ENCODE measurements at regions not wholly inside any gene's neighbourhood (a gene's known extent, or its start where the extent isn't known, plus 50 kb on each side); places are given as distances from the start of the nearest gene placed in this dataset.

DNA sequence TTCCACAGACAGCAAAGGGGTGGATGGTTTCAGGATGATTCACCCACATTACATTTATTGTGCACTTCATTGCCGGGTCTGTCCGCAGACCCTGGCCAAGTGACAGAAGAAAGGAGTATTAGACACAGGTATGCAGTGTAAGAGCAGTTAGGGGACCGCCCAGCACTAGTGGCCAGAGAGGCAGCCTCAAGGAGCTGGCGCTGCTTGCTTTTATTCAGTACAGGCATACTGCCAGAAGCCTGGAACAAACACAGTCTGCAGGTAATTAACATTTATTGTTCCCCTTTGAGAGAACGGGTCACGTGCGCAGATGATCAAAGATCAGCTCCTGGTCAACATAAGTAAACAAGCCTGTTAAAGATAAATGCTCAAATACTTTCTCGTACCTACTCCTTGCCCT, 1639.0 kb upstream of the IGFBP7 start:
- no peaks in the 10 kb centered on the region for H3K4me1 ChIP-seq
- H3K9me3 ChIP-seq = no peaks in the 10 kb centered on the region
- no peak overlapping the region for H3K27ac ChIP-seq
- intact Hi-C loops (cut with DNase I; ENCODE audit: low total_unique reads) = no loop called here
- no peak overlapping the region for H3K4me3 ChIP-seq
- no peaks in the 10 kb centered on the region for H3K27me3 ChIP-seq
- DNase-seq (ENCODE audit: low spot score in 2 of 2) = no peak
- no peak for TF ChIP-seq POLR2A (IDR thresholded peaks at IDR 0.05)
- TF ChIP-seq POLR2AphosphoS5 (IDR thresholded peaks at IDR 0.05) = no peak
- TF ChIP-seq, protein P1, sequence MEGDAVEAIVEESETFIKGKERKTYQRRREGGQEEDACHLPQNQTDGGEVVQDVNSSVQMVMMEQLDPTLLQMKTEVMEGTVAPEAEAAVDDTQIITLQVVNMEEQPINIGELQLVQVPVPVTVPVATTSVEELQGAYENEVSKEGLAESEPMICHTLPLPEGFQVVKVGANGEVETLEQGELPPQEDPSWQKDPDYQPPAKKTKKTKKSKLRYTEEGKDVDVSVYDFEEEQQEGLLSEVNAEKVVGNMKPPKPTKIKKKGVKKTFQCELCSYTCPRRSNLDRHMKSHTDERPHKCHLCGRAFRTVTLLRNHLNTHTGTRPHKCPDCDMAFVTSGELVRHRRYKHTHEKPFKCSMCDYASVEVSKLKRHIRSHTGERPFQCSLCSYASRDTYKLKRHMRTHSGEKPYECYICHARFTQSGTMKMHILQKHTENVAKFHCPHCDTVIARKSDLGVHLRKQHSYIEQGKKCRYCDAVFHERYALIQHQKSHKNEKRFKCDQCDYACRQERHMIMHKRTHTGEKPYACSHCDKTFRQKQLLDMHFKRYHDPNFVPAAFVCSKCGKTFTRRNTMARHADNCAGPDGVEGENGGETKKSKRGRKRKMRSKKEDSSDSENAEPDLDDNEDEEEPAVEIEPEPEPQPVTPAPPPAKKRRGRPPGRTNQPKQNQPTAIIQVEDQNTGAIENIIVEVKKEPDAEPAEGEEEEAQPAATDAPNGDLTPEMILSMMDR (IDR thresholded peaks at IDR 0.05) = no peak
- H3K36me3 ChIP-seq = no peaks in the 10 kb centered on the region

DNA sequence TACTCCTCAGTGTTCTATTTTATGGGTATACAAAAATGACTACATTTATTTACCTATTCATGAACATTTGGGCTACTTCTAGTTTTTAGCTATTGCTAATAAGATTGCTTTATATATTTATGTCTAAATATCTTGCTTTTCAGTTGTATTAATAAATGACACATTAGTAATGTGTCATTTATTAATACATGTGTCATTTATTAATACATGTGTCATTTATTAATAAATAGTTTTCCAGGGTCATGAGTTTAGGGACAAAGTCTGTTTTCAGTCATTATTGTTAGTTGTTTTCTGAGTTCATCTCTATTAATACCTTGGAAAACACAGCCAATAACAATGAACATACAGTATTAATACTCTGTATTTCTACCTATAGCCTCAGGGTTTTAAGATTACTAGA, 1630.7 kb upstream of the IGFBP7 start:
- no peaks in the 10 kb centered on the region for H3K36me3 ChIP-seq
- H3K27ac ChIP-seq = no peak overlapping the region
- H3K4me3 ChIP-seq = no peak overlapping the region
- H3K27me3 ChIP-seq = no peaks in the 10 kb centered on the region
- intact Hi-C loops (cut with DNase I; ENCODE audit: low total_unique reads) = no loop called here
- TF ChIP-seq, protein P1 (IDR thresholded peaks at IDR 0.05) = no peak
- no peak for TF ChIP-seq POLR2A (IDR thresholded peaks at IDR 0.05)
- TF ChIP-seq POLR2AphosphoS5 (IDR thresholded peaks at IDR 0.05) = no peak
- DNase-seq (ENCODE audit: low spot score in 2 of 2) = no peak
- no peaks in the 10 kb centered on the region for H3K4me1 ChIP-seq
- no peaks in the 10 kb centered on the region for H3K9me3 ChIP-seq

DNA sequence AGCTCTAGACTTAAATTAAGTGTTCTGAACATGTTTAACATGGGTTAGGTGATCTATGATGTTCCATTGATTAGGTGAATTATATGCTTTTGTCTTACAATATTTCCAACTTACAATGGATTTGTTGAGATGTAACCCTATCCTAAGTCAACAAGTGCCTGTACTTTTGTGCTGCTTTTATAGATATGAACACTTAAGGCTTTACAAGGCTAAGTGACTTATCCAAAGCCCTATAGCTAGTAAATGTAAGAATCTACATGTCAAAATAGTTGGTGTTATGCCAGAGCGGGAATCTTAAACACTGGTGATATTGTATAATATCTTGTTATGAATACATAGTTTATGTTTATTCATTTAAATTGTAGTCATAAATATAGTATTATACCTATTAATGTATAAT, 1629.1 kb upstream of the IGFBP7 start:
- intact Hi-C loops (cut with DNase I; ENCODE audit: low total_unique reads) = no loop called here
- Histone ChIP-seq H3K27ac (no peak overlapping the region), H3K36me3 (no peaks in the 10 kb centered on the region), H3K4me1 (no peaks in the 10 kb centered on the region), H3K27me3 (no peaks in the 10 kb centered on the region), H3K4me3 (no peak overlapping the region), H3K9me3 (no peaks in the 10 kb centered on the region)
- no peak for DNase-seq (ENCODE audit: low spot score in 2 of 2)
- TF ChIP-seq, protein P1 (IDR thresholded peaks at IDR 0.05) = no peak
- TF ChIP-seq POLR2AphosphoS5 (IDR thresholded peaks at IDR 0.05) (no peak), POLR2A (IDR thresholded peaks at IDR 0.05) (no peak)

DNA sequence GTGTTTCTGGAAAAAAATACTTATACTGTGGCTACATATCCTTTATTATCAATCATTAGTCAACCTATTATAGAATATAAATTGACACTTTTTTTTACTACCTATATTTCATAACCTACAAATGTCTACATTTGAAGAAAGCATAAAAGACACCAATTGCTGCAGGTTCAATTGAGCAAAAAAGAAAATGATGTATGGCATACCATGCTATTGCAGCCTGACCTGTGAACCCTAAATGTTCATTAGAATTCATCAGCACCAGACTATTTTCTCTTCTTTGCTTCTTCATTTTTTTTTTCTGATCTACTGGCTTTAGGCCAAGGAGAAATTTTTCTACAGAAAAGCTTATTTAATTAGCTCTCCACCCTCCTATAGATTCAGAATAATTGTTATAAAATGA, 1628.2 kb upstream of the IGFBP7 start:
- DNase-seq (ENCODE audit: low spot score in 2 of 2) = no peak
- H3K27me3 ChIP-seq = no peaks in the 10 kb centered on the region
- H3K9me3 ChIP-seq = no peaks in the 10 kb centered on the region
- H3K4me1 ChIP-seq = no peaks in the 10 kb centered on the region
- no peak overlapping the region for H3K27ac ChIP-seq
- intact Hi-C loops (cut with DNase I; ENCODE audit: low total_unique reads) = no loop called here
- no peaks in the 10 kb centered on the region for H3K36me3 ChIP-seq
- TF ChIP-seq, protein P1 (IDR thresholded peaks at IDR 0.05) = no peak
- TF ChIP-seq POLR2A (IDR thresholded peaks at IDR 0.05) (no peak), POLR2AphosphoS5 (IDR thresholded peaks at IDR 0.05) (no peak)
- no peak overlapping the region for H3K4me3 ChIP-seq

DNA sequence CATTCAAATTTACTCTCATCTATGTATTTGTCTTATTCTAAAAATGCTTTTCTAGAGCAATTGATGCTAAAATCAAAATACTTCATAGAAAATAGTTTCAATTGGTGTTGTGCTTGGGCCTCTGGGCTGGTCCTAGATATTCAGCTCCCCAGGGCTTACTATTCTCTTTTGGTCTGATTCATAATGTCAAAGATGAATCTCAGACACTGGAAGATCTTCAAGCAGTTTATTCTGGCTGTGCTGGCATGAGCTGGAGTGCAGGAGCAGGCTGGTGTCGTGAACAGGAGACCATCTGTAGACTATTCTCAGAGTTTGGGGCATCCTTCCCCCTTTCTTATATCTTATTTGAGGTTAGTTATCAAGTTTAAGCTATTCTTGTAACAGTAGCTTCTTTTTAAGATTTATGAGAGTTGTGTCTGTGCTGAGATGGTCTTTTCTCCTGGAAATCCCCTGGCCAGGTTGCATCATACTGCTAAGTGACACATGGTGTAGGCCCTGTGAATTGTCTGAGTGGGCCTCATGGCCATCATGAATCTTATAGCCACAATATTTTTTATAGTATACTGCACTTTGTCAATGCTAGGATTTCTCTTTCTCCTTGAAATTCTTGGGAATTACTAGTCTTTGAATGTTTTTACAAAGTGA, 1624.0 kb upstream of the IGFBP7 start:
- intact Hi-C loops (cut with DNase I; ENCODE audit: low total_unique reads) = no loop called here
- H3K36me3 ChIP-seq = no peaks in the 10 kb centered on the region
- H3K4me1 ChIP-seq = no peaks in the 10 kb centered on the region
- no peak for DNase-seq (ENCODE audit: low spot score in 2 of 2)
- no peak for TF ChIP-seq POLR2AphosphoS5 (IDR thresholded peaks at IDR 0.05)
- TF ChIP-seq POLR2A (IDR thresholded peaks at IDR 0.05) = no peak
- TF ChIP-seq, protein P1 (IDR thresholded peaks at IDR 0.05) = no peak
- H3K27ac ChIP-seq = no peak overlapping the region
- no peaks in the 10 kb centered on the region for H3K9me3 ChIP-seq
- H3K27me3 ChIP-seq = no peaks in the 10 kb centered on the region
- H3K4me3 ChIP-seq = no peak overlapping the region
